ENCODE measurements at regions not wholly inside any gene's neighbourhood (a gene's known extent, or its start where the extent isn't known, plus 50 kb on each side); places are given as distances from the start of the nearest gene placed in this dataset.

GRCh38 chr2:138293549-138293948, 208.0 kb upstream of the SPOPL start:
- TF ChIP-seq CTCF (IDR thresholded peaks at IDR 0.05; ENCODE audit: borderline replicate concordance, extremely low read depth, low read length, poor library complexity, severe bottlenecking) (no peak), EZH2 (IDR thresholded peaks at IDR 0.05; ENCODE audit: borderline replicate concordance, low read depth, low read length, severe bottlenecking) (no peak)
